Loucy (cell line): ENCODE measurements at regions not wholly inside any gene's neighbourhood (a gene's known extent, or its start where the extent isn't known, plus 50 kb on each side); places are given as distances from the start of the nearest gene placed in this dataset.

Source experiments
- CTCF ChIP-seq: fragments of 200-600 bp; sonication (generic); conservative IDR thresholded peaks from 2 replicates; pipeline ENCODE4 v1.5.1; 2014; ENCODE audit warnings: mild to moderate bottlenecking, antibody characterized with exemption, low read length
- EZH2phosphoT487 ChIP-seq: fragments of 200-600 bp; IDR thresholded peaks from 2 replicates; pipeline ENCODE4 v1.6.1; 2018; ENCODE audit warnings: antibody characterized with exemption, mild to moderate bottlenecking, moderate library complexity, borderline replicate concordance

DNA sequence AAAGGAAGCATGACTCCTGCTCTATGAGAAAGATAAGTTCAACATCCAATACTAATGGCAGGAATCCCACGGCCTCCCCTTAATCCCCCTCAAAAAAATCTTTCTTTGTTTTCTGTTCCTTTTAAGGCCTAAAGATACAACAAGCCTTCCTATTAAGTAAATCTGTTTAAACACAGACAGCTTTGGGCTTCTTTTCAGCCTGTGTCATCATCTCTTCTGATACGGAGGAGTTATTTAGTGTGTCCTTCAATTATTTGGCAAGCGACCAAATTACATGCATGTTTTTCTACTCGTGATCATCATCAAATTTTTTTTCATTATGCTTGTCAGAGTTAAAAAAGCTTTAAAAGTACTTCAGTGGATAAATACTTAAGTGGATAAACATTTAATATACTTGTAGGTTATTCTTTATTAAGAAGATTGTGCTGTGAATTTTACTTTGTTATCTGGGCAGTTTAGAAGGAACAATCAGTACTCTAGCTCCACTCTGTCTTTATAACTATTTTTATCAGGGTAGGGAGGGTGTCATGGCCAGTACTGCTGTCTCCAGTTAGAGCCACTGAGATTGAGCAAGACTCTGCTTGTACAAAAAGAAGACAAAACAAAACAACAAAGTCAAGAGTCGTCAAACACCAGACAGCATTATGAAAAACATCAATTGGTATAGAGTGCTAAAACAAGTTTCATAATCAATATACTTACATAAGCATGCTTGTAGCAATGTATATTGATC lies 210.7 kb downstream of the PRR32 start:
- no peak for TF ChIP-seq EZH2phosphoT487
- TF ChIP-seq CTCF, result no peak
